ENCODE measurements at regions not wholly inside any gene's neighbourhood (a gene's known extent, or its start where the extent isn't known, plus 50 kb on each side); places are given as distances from the start of the nearest gene placed in this dataset.

DNA sequence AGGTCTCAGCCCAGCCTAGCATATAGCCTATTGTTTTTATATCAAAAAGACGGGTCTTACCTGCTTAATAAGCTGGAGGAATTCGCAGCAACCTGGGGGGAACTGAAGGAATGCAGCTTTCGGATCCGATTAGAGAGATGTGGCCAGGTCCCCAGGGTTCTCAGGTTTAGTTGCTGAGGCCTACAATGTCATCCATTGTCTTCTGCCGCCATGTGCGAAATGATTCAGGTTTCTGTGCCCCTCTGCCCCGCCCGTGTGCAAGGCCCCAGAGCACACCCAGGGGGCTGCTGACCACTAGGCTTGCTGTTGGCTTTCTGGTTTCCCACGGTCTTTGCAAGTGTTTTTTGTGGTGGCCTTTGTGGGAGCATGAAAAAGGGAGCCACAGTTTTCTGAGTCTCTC lies 154.5 kb upstream of the TBX3 start:
- TF ChIP-seq POLR2A (IDR thresholded peaks at IDR 0.05; ENCODE audit: low read length): no peak
- TF ChIP-seq GATA1 (IDR thresholded peaks at IDR 0.05; ENCODE audit: low read depth, low read length): no peak

Measured in erythroblast (primary cell).